ENCODE measurements at regions not wholly inside any gene's neighbourhood (a gene's known extent, or its start where the extent isn't known, plus 50 kb on each side); places are given as distances from the start of the nearest gene placed in this dataset.
"Not testable (repeated sequence)": the region's sequence is repeated elsewhere in the genome, so short reads cannot be mapped to it uniquely, and the experiment has no call there.

DNA sequence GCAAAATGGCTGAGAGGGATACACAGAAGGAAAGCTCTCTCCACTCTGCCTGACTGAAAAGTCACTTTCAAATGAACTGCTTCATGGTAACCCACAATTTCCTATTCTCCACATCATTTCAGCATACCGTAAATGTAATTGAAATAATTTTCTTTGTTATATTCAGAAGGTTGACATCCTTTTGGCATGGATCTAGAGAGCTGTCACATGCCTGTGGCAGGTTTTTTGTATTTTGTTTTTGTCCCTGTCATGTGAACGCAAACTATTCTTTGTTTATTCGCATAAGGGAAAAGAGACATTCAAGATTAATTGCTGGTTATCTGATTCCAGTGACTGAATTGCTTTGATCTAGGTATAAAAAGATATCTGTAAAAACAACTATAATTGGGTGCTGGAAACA is 1808.1 kb downstream of the NCAM2 start:
- TF ChIP-seq, protein P1, sequence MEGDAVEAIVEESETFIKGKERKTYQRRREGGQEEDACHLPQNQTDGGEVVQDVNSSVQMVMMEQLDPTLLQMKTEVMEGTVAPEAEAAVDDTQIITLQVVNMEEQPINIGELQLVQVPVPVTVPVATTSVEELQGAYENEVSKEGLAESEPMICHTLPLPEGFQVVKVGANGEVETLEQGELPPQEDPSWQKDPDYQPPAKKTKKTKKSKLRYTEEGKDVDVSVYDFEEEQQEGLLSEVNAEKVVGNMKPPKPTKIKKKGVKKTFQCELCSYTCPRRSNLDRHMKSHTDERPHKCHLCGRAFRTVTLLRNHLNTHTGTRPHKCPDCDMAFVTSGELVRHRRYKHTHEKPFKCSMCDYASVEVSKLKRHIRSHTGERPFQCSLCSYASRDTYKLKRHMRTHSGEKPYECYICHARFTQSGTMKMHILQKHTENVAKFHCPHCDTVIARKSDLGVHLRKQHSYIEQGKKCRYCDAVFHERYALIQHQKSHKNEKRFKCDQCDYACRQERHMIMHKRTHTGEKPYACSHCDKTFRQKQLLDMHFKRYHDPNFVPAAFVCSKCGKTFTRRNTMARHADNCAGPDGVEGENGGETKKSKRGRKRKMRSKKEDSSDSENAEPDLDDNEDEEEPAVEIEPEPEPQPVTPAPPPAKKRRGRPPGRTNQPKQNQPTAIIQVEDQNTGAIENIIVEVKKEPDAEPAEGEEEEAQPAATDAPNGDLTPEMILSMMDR (IDR thresholded peaks at IDR 0.05): no peak
- Mint-ChIP-seq H3K36me3 (ENCODE audit: low read depth) (no peaks in the 10 kb centered on the region), H3K27me3 (ENCODE audit: low read depth, poor library complexity) (no peaks in the 10 kb centered on the region), H3K9me3 (no peaks in the 10 kb centered on the region), H3K27ac (no peak overlapping the region), H3K4me1 (peaks cover 8% of the 10 kb centered on the region), H3K4me3 (no peak overlapping the region)
- DNase-seq: no peak

DNA sequence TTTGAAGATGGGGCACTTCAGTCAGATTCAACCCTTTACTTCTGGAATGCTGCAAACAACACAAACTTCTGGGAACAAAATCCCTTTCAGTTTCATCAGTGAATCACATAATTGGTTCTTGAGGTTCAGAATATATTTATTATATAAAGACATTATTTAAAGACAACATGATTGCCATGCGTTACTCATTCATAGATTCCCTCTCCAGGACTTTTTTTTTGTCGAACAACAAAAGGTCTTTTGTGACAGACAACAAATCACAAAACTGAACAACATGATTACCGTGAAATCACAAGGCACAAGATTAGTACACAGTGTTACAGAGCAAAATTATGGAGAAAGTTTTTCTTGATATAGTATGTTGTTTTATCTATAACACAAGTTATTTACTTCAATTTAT is 1815.0 kb downstream of the NCAM2 start:
- Mint-ChIP-seq H3K9me3 (peaks cover 3% of the 10 kb centered on the region), H3K4me3 (no peak overlapping the region)

DNA sequence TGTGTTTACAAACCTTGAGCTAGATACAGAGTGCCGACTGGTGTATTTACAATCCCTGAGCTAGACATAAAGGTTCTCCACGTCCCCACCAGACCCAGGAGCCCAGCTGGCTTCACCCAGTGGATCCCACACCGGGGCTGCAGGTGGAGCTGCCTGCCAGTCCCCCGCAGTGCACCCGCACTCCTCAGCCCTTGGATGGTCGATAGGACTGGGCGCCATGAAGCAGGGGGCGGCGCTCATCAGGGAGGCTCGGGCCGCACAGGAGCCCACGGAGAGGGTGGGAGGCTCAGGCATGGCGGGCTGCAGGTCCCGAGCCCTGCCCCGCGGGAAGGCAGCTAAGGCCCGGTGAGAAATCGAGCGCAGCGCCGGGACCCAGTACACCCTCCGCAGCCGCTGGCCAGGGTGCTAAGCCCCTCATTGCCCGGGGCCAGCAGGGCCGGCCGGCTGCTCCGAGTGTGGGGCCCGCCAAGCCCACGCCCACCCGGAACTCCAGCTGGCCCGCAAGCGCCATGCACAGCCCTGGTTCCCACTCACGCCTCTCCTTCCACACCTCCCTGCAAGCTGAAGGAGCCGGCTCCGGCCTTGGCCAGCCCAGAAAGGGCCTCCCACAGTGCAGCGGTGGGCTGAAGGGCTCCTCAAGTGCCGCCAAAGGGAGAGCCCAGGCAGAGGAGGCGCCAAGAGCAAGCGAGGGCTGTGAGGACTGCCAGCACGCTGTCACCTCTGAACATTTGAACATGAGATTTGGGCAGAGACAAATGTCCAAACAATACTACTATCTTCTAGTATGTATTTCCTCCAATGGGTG is 1820.7 kb downstream of the NCAM2 start:
- DNase-seq; H3K4me3 Mint-ChIP-seq; H3K4me1 Mint-ChIP-seq; H3K27me3 Mint-ChIP-seq (ENCODE audit: low read depth, poor library complexity); H3K27ac Mint-ChIP-seq; H3K36me3 Mint-ChIP-seq (ENCODE audit: low read depth); H3K9me3 Mint-ChIP-seq: not testable (repeated sequence)

More for the DNA sequence above, 1815.0 kb downstream of the NCAM2 start:
- no peaks in the 10 kb centered on the region for H3K36me3 Mint-ChIP-seq (ENCODE audit: low read depth)
- TF ChIP-seq, protein P1 (IDR thresholded peaks at IDR 0.05): no peak
- H3K27me3 Mint-ChIP-seq (ENCODE audit: low read depth, poor library complexity): no peaks in the 10 kb centered on the region
- H3K27ac Mint-ChIP-seq: no peak overlapping the region
- H3K4me1 Mint-ChIP-seq: no peaks in the 10 kb centered on the region
- no peak for DNase-seq

DNA sequence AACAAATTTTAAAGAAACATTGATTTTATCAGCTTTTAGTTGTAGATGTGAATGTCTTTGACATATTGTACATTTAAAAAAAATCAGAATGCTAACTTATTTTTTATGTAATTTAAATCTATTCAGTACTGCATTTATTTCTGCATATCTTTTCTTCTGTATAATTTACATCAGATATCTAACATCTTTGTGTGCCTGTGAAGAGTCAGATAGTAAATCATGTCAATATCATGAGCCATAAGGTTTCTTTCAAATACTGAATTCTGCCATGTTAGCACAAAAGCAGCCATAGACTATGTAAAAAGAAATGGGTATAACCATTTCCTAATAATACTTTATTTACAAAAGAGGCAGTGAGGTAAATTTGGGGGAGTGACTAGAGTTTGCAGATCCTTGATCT is 1829.2 kb downstream of the NCAM2 start:
- H3K4me1 Mint-ChIP-seq: no peaks in the 10 kb centered on the region
- no peaks in the 10 kb centered on the region for H3K36me3 Mint-ChIP-seq (ENCODE audit: low read depth)
- no peaks in the 10 kb centered on the region for H3K27me3 Mint-ChIP-seq (ENCODE audit: low read depth, poor library complexity)
- DNase-seq: no peak
- no peak overlapping the region for H3K27ac Mint-ChIP-seq
- H3K4me3 Mint-ChIP-seq: no peak overlapping the region
- TF ChIP-seq, protein P1 (IDR thresholded peaks at IDR 0.05): no peak
- H3K9me3 Mint-ChIP-seq: peaks cover 21% of the 10 kb centered on the region

DNA sequence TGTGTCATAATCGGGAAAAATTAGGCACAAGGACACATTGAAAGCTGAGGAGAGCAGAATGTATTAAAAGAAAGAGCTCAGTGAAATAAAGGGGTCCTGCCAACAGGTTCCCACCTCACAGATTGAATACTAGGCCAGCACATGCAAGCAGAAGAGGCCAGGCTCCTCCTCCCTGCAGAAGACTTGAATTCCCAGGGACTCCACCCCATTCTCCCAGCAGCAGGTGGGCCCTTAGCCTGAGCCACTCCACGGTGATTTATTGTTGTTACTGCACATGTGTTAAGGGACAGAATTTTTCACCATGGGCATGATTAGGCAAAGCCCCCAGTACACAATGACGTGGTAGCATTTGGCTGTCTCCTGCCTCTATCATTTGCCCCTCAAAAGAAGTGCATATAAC is 1844.7 kb downstream of the NCAM2 start:
- H3K4me3 Mint-ChIP-seq: no peak overlapping the region
- no peaks in the 10 kb centered on the region for H3K36me3 Mint-ChIP-seq (ENCODE audit: low read depth)
- peaks cover 8% of the 10 kb centered on the region for H3K9me3 Mint-ChIP-seq
- peak; percentile 6 for DNase-seq
- H3K4me1 Mint-ChIP-seq: peaks cover 6% of the 10 kb centered on the region
- H3K27me3 Mint-ChIP-seq (ENCODE audit: low read depth, poor library complexity): no peaks in the 10 kb centered on the region
- TF ChIP-seq, protein P1 (IDR thresholded peaks at IDR 0.05): no peak
- no peak overlapping the region for H3K27ac Mint-ChIP-seq

DNA sequence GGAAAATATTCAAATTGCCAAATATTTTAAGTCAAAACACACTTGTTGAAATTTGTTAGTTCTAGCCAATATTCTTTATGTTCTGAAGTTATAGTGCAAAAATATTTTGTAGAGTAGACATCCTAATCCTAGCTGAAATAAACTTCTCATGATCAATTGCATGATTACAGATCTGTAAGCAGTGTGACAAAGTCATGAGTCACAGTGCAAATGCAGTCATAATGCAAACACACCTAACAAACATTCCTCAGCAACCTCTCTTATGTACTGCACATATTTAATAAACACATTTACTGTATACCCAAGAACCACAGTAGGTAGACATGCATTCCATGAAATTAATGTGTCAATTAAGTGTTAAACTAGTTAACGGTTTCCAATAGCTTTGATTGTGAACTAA is 1857.4 kb downstream of the NCAM2 start:
- H3K4me1 Mint-ChIP-seq: no peaks in the 10 kb centered on the region
- TF ChIP-seq, protein P1 (IDR thresholded peaks at IDR 0.05): no peak
- H3K36me3 Mint-ChIP-seq (ENCODE audit: low read depth): no peaks in the 10 kb centered on the region

More for the DNA sequence above, 1857.4 kb downstream of the NCAM2 start:
- H3K27me3 Mint-ChIP-seq (ENCODE audit: low read depth, poor library complexity): no peaks in the 10 kb centered on the region
- H3K9me3 Mint-ChIP-seq: no peaks in the 10 kb centered on the region
- H3K27ac Mint-ChIP-seq: no peak overlapping the region
- no peak for DNase-seq
- H3K4me3 Mint-ChIP-seq: no peak overlapping the region

Measured in nephron progenitor cell (in vitro differentiated cells).